Skeletal muscle tissue (tissue), 3 donors: ENCODE measurements at regions not wholly inside any gene's neighbourhood (a gene's known extent, or its start where the extent isn't known, plus 50 kb on each side); places are given as distances from the start of the nearest gene placed in this dataset.
"Not testable (repeated sequence)": the region's sequence is repeated elsewhere in the genome, so short reads cannot be mapped to it uniquely, and the experiment has no call there.

Experiments
- H3K27ac ChIP-seq: one replicate; pipeline ENCODE4 v1.7.0; 2013; ENCODE audit warnings: mild to moderate bottlenecking, low read depth, low read length, inconsistent platforms
- H3K27me3 ChIP-seq, 3 donors: one replicate each; pipeline ENCODE4 v1.7.0; 2013; ENCODE audit warnings: low read length in 3 of 3; ENCODE audit not compliant: control insufficient read depth in 3 of 3, insufficient read depth in 3 of 3
- H3K36me3 ChIP-seq, 3 donors: one replicate each; pipeline ENCODE4 v1.7.0; 2013; ENCODE audit warnings: low read length in 3 of 3; ENCODE audit not compliant: control insufficient read depth in 3 of 3, insufficient read depth in 3 of 3
- H3K4me1 ChIP-seq, 3 donors: one replicate each; pipeline ENCODE4 v1.7.0; 2013; ENCODE audit warnings: low read length in 3 of 3, mild to moderate bottlenecking in 3 of 3; ENCODE audit not compliant: control insufficient read depth in 3 of 3, insufficient read depth in 3 of 3
- H3K4me3 ChIP-seq, 3 donors: one replicate each; pipeline ENCODE4 v1.7.0; 2013; ENCODE audit warnings: low read length in 3 of 3
- H3K9ac ChIP-seq, 3 donors: one replicate each; pipeline ENCODE4 v1.7.0; 2013; ENCODE audit warnings: low read length in 3 of 3, mild to moderate bottlenecking in 3 of 3, moderate library complexity in 2 of 3, low read depth in 1 of 3
- H3K9me3 ChIP-seq, 3 donors: one replicate each; pipeline ENCODE4 v1.7.0; 2013; ENCODE audit warnings: low read length in 3 of 3; ENCODE audit not compliant: control insufficient read depth in 3 of 3
- donor health status: Osteomylitis.

GRCh38 chr9:87199782-87200181 lies 252.5 kb upstream of the GAS1 start:
- H3K9ac ChIP-seq, result no peak overlapping the region
- peaks cover 0 to 4% (median 2%) of the 10 kb centered on the region in 3 donors for H3K4me1 ChIP-seq
- H3K4me3 ChIP-seq, result no peak overlapping the region
- no peaks in the 10 kb centered on the region for H3K9me3 ChIP-seq
- H3K27me3 ChIP-seq, result peaks cover 0 to 15% (median 6%) of the 10 kb centered on the region in 3 donors
- no peaks in the 10 kb centered on the region for H3K36me3 ChIP-seq
- no peak overlapping the region for H3K27ac ChIP-seq

DNA sequence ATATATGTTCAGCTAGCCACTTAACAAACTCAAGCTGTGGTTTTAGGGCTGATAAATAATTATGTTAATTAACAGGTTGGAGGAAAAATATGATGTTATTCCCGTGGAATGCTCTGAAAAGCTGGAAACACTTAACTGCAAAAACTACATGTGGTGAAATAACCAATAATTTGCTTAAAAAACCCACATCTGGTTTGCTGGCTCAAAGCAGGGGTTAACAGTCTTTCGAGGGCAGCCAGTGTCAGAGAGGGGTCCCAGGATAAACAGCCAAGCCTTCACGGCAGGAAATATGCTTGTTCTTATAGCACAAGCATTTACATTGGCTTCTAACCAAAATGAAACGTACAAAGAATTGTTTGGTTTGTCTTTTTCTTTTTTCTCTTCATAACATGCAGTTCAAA lies 254.0 kb upstream of the GAS1 start:
- H3K4me3 ChIP-seq, result no peak overlapping the region
- H3K36me3 ChIP-seq, result no peaks in the 10 kb centered on the region
- H3K27ac ChIP-seq, result no peak overlapping the region
- no peak overlapping the region for H3K9ac ChIP-seq
- H3K27me3 ChIP-seq, result peaks cover 0 to 15% (median 6%) of the 10 kb centered on the region in 3 donors
- H3K9me3 ChIP-seq, result no peaks in the 10 kb centered on the region
- peaks cover 0 to 4% (median 2%) of the 10 kb centered on the region in 3 donors for H3K4me1 ChIP-seq

GRCh38 chr9:87206064-87206661 lies 258.9 kb upstream of the GAS1 start:
- no peak overlapping the region for H3K9ac ChIP-seq
- H3K36me3 ChIP-seq, result no peaks in the 10 kb centered on the region
- H3K9me3 ChIP-seq, result no peaks in the 10 kb centered on the region
- H3K27ac ChIP-seq, result no peak overlapping the region
- no peaks in the 10 kb centered on the region for H3K4me1 ChIP-seq
- no peak overlapping the region for H3K4me3 ChIP-seq
- no peaks in the 10 kb centered on the region for H3K27me3 ChIP-seq

GRCh38 chr9:87210658-87211057 lies 263.4 kb upstream of the GAS1 start:
- not testable (repeated sequence) for H3K4me1 ChIP-seq, H3K4me3 ChIP-seq, H3K9me3 ChIP-seq, H3K27me3 ChIP-seq, H3K9ac ChIP-seq, H3K36me3 ChIP-seq, H3K27ac ChIP-seq

DNA sequence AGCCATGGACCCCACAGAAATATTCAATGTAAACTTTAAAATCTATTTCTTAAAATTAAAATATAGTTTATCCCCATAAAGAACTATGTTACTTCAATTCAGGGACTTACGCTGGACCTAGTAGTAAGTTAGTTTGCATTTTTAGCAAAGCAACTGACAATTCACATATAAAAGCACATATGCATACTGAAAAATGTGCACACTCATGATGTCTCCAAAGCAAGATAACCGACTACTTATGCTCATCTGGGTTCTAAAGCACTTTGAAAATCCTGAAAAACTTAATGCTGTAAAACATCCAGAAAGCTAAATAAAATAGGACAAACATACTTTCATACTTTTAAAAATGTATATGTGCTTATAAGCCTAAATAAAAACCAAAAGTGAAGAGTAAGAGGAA lies 264.4 kb upstream of the GAS1 start:
- no peak overlapping the region for H3K9ac ChIP-seq
- H3K4me3 ChIP-seq, result no peak overlapping the region
- peaks cover 0 to 2% (median 0%) of the 10 kb centered on the region in 3 donors for H3K27me3 ChIP-seq
- no peaks in the 10 kb centered on the region for H3K4me1 ChIP-seq
- no peaks in the 10 kb centered on the region for H3K36me3 ChIP-seq
- H3K27ac ChIP-seq, result no peak overlapping the region
- H3K9me3 ChIP-seq, result no peaks in the 10 kb centered on the region

DNA sequence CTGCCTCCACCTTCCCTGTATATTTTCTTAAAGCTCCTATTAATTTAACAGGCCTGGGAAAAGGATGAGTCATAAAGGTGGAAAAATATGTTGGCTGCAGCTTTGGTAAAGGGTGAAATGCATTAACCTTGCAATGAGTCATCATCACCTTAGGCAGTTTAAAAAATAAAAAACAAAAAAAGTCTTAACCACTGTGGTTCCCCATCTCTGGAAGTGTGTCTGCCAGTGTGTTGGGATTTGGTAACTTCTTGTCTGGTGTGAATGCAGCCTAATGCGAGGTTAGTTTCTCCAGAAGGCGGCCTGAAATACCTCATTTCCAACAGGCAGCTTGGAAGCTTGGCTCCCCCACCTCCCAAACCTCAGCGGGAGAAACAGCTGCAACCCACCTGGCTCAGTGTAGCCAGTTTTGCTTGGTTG lies 265.3 kb upstream of the GAS1 start:
- Histone ChIP-seq H3K27ac (no peak overlapping the region), H3K4me1 (no peaks in the 10 kb centered on the region), H3K4me3 (no peak overlapping the region), H3K9ac (no peak overlapping the region), H3K9me3 (no peaks in the 10 kb centered on the region), H3K27me3 (peaks cover 0 to 2% (median 0%) of the 10 kb centered on the region in 3 donors), H3K36me3 (no peaks in the 10 kb centered on the region)

- H3K27ac ChIP-seq, result no peak overlapping the region
- H3K4me3 ChIP-seq, result no peak overlapping the region
Observed at GRCh38 chr9:87213948-87214347, 266.6 kb upstream of the GAS1 start.

GRCh38 chr9:87214991-87215390 lies 267.7 kb upstream of the GAS1 start:
- no peak overlapping the region for H3K9ac ChIP-seq

More at GRCh38 chr9:87213948-87214347, 266.6 kb upstream of the GAS1 start:
- Histone ChIP-seq H3K9me3 (no peaks in the 10 kb centered on the region), H3K27me3 (peaks cover 0 to 2% (median 0%) of the 10 kb centered on the region in 3 donors), H3K4me1 (no peaks in the 10 kb centered on the region), H3K36me3 (no peaks in the 10 kb centered on the region), H3K9ac (no peak overlapping the region)

DNA sequence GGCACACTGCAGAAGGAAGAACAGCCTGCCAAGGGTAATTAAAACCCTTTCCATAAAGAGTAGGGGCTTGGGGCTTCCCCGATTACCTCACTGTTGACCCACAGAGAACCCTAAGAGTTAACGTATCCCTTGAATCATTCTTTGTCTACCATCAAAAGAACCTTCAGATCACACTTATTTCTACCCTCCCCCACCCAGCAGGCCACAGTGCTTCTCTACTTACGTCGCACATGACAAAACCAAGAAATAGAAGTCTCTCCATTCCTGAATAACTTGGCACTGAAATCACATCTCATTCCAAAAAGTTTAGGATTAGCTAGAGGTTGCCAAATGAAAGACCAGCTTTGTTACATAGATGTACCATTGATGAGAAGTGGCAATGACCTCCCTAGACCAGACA lies 268.7 kb upstream of the GAS1 start:
- Histone ChIP-seq H3K4me1 (no peaks in the 10 kb centered on the region), H3K9me3 (no peaks in the 10 kb centered on the region), H3K9ac (no peak overlapping the region), H3K27ac (no peak overlapping the region), H3K4me3 (no peak overlapping the region), H3K36me3 (no peaks in the 10 kb centered on the region), H3K27me3 (peaks cover 0 to 2% (median 0%) of the 10 kb centered on the region in 3 donors)

More at GRCh38 chr9:87214991-87215390, 267.7 kb upstream of the GAS1 start:
- no peaks in the 10 kb centered on the region for H3K4me1 ChIP-seq
- H3K9me3 ChIP-seq, result no peaks in the 10 kb centered on the region
- no peak overlapping the region for H3K4me3 ChIP-seq
- H3K36me3 ChIP-seq, result no peaks in the 10 kb centered on the region
- H3K27me3 ChIP-seq, result peaks cover 0 to 2% (median 0%) of the 10 kb centered on the region in 3 donors
- no peak overlapping the region for H3K27ac ChIP-seq

DNA sequence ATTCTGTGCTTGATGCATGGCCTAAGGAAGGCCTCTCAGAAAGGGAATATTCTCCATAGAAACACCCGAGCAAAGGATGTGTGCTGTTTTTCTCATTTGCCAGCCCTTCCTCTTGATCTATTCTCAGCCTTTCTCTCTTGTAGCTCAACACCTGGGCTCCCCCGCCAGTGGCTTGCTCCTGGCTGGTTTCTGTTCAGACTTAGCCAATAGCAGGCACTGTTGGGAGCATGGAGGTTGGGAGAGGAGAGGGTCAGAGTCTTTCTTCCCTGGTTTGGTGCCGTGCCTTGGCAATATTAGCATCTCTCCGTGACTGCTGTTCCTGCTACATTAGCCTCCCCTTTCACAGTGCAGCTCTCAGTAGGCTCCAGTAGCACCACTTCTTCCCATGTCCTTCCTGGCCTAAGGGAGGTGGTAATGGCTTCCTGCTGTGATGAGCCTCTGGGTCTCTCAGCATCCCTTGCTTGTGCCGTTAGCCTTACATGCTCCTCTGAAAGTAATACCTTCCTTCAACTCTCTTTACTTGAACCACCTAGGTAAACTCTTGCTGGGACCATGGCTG lies 269.7 kb upstream of the GAS1 start:
- Histone ChIP-seq H3K36me3 (no peaks in the 10 kb centered on the region), H3K27ac (no peak overlapping the region)

More for the DNA sequence above, 269.7 kb upstream of the GAS1 start:
- Histone ChIP-seq H3K9me3 (no peaks in the 10 kb centered on the region), H3K27me3 (peaks cover 0 to 2% (median 0%) of the 10 kb centered on the region in 3 donors), H3K4me1 (no peaks in the 10 kb centered on the region), H3K9ac (no peak overlapping the region), H3K4me3 (no peak overlapping the region)
